ENCODE measurements at regions not wholly inside any gene's neighbourhood (a gene's known extent, or its start where the extent isn't known, plus 50 kb on each side); places are given as distances from the start of the nearest gene placed in this dataset.

GRCh38 chr2:16476866-16477265, 188.8 kb downstream of the CYRIA start:
- H3K9me3 Mint-ChIP-seq (ENCODE audit: unreplicated experiment), result no peaks in the 10 kb centered on the region
- no peak overlapping the region for H3K27ac Mint-ChIP-seq (ENCODE audit: unreplicated experiment)
- no peaks in the 10 kb centered on the region for H3K36me3 Mint-ChIP-seq (ENCODE audit: unreplicated experiment)
- no peak for TF ChIP-seq CTCF (IDR thresholded peaks at IDR 0.05; ENCODE audit: partially characterized antibody, unreplicated experiment)
- H3K4me3 Mint-ChIP-seq (ENCODE audit: unreplicated experiment), result no peak overlapping the region
- H3K27me3 Mint-ChIP-seq (ENCODE audit: unreplicated experiment), result peaks cover 2% of the 10 kb centered on the region
- H3K4me1 Mint-ChIP-seq (ENCODE audit: low read depth, unreplicated experiment), result no peaks in the 10 kb centered on the region
- no peak for DNase-seq

GRCh38 chr2:16475986-16476567, 189.6 kb downstream of the CYRIA start:
- no peak for TF ChIP-seq CTCF (IDR thresholded peaks at IDR 0.05; ENCODE audit: partially characterized antibody, unreplicated experiment)
- Mint-ChIP-seq H3K4me1 (ENCODE audit: low read depth, unreplicated experiment) (no peaks in the 10 kb centered on the region), H3K27ac (ENCODE audit: unreplicated experiment) (no peak overlapping the region), H3K9me3 (ENCODE audit: unreplicated experiment) (no peaks in the 10 kb centered on the region), H3K4me3 (ENCODE audit: unreplicated experiment) (no peak overlapping the region), H3K36me3 (ENCODE audit: unreplicated experiment) (no peaks in the 10 kb centered on the region), H3K27me3 (ENCODE audit: unreplicated experiment) (peaks cover 2% of the 10 kb centered on the region)
- no peak for DNase-seq

GRCh38 chr2:16475586-16475985, 190.0 kb downstream of the CYRIA start:
- no peak for DNase-seq
- Mint-ChIP-seq H3K9me3 (ENCODE audit: unreplicated experiment) (no peaks in the 10 kb centered on the region), H3K4me1 (ENCODE audit: low read depth, unreplicated experiment) (no peaks in the 10 kb centered on the region), H3K4me3 (ENCODE audit: unreplicated experiment) (no peak overlapping the region), H3K27ac (ENCODE audit: unreplicated experiment) (no peak overlapping the region), H3K27me3 (ENCODE audit: unreplicated experiment) (peaks cover 2% of the 10 kb centered on the region), H3K36me3 (ENCODE audit: unreplicated experiment) (no peaks in the 10 kb centered on the region)
- TF ChIP-seq CTCF (IDR thresholded peaks at IDR 0.05; ENCODE audit: partially characterized antibody, unreplicated experiment), result no peak

- no peak overlapping the region for H3K4me3 Mint-ChIP-seq (ENCODE audit: unreplicated experiment)
- no peak for TF ChIP-seq CTCF (IDR thresholded peaks at IDR 0.05; ENCODE audit: partially characterized antibody, unreplicated experiment)
- no peaks in the 10 kb centered on the region for H3K9me3 Mint-ChIP-seq (ENCODE audit: unreplicated experiment)
- H3K4me1 Mint-ChIP-seq (ENCODE audit: low read depth, unreplicated experiment), result no peaks in the 10 kb centered on the region
- peaks cover 2% of the 10 kb centered on the region for H3K27me3 Mint-ChIP-seq (ENCODE audit: unreplicated experiment)
- no peak overlapping the region for H3K27ac Mint-ChIP-seq (ENCODE audit: unreplicated experiment)
- no peaks in the 10 kb centered on the region for H3K36me3 Mint-ChIP-seq (ENCODE audit: unreplicated experiment)
- DNase-seq, result no peak
Observed at GRCh38 chr2:16473575-16473974, 192.1 kb downstream of the CYRIA start.

- no peak overlapping the region for H3K27ac Mint-ChIP-seq (ENCODE audit: unreplicated experiment)
- H3K4me3 Mint-ChIP-seq (ENCODE audit: unreplicated experiment), result no peak overlapping the region
- H3K9me3 Mint-ChIP-seq (ENCODE audit: unreplicated experiment), result no peaks in the 10 kb centered on the region
- H3K4me1 Mint-ChIP-seq (ENCODE audit: low read depth, unreplicated experiment), result no peaks in the 10 kb centered on the region
- H3K36me3 Mint-ChIP-seq (ENCODE audit: unreplicated experiment), result no peaks in the 10 kb centered on the region
- no peak for DNase-seq
- H3K27me3 Mint-ChIP-seq (ENCODE audit: unreplicated experiment), result no peaks in the 10 kb centered on the region
- TF ChIP-seq CTCF (IDR thresholded peaks at IDR 0.05; ENCODE audit: partially characterized antibody, unreplicated experiment), result no peak
Observed at GRCh38 chr2:16470936-16471490, 194.6 kb downstream of the CYRIA start.
